WTC11 (cell line): ENCODE measurements at regions not wholly inside any gene's neighbourhood (a gene's known extent, or its start where the extent isn't known, plus 50 kb on each side); places are given as distances from the start of the nearest gene placed in this dataset.

Source experiments
- CTCF ChIP-seq: fragments of 200-600 bp; IDR thresholded peaks from 2 replicates; pipeline ENCODE4 v1.8.0; 2022; ENCODE audit warnings: antibody characterized with exemption
- GRHL2 ChIP-seq: fragments of 250-450 bp; sonication (Bioruptor Pico); IDR thresholded peaks from 2 replicates; pipeline ENCODE4 v1.8.0; 2022; ENCODE audit warnings: mild to moderate bottlenecking, moderate library complexity; ENCODE audit not compliant: insufficient replicate concordance, severe bottlenecking
- NR3C1 ChIP-seq: sonication (generic); formaldehyde crosslinking; conservative IDR thresholded peaks from 2 replicates; pipeline ENCODE4 v1.8.1; 2023; ENCODE audit warnings: low read depth, mild to moderate bottlenecking, missing genetic modification reagents
- SP1 ChIP-seq: sonication (generic); formaldehyde crosslinking; conservative IDR thresholded peaks from 2 replicates; pipeline ENCODE4 v1.8.1; 2022; ENCODE audit warnings: missing genetic modification reagents
- STAT6 ChIP-seq: sonication (generic); formaldehyde crosslinking; conservative IDR thresholded peaks from 2 replicates; pipeline ENCODE4 v1.8.1; 2023; ENCODE audit warnings: mild to moderate bottlenecking, low read depth, missing genetic modification reagents, moderate library complexity
- USF2 ChIP-seq: sonication (generic); formaldehyde crosslinking; IDR thresholded peaks from 2 replicates; pipeline ENCODE4 v1.8.1; 2023; ENCODE audit warnings: mild to moderate bottlenecking, missing genetic modification reagents, moderate library complexity
- ZBTB43 ChIP-seq: sonication (generic); formaldehyde crosslinking; IDR thresholded peaks from 2 replicates; pipeline ENCODE4 v1.8.1; 2023; ENCODE audit warnings: mild to moderate bottlenecking, missing genetic modification reagents

- TF ChIP-seq CTCF: no peak
- no peak for TF ChIP-seq ZBTB43
- no peak for TF ChIP-seq USF2
- TF ChIP-seq GRHL2 (CRISPR knock-in tag): no peak
- TF ChIP-seq SP1: no peak
- TF ChIP-seq NR3C1 (CRISPR knock-in tag): no peak
- no peak for TF ChIP-seq STAT6 (CRISPR knock-in tag)
Observed at GRCh38 chr4:36445480-36445879, 164.1 kb downstream of the DTHD1 start.
